ENCODE measurements at regions not wholly inside any gene's neighbourhood (a gene's known extent, or its start where the extent isn't known, plus 50 kb on each side); places are given as distances from the start of the nearest gene placed in this dataset.

- H3K9me2 ChIP-seq (replicated peaks; ENCODE audit: low read depth, low read length): no peaks in the 10 kb centered on the region
- no peaks in the 10 kb centered on the region for H3K9me3 ChIP-seq (ENCODE audit: insufficient read depth, low read depth, low read length)
- no peaks in the 10 kb centered on the region for H3K36me3 ChIP-seq (ENCODE audit: insufficient read depth, low read length)
- no peaks in the 10 kb centered on the region for H3K4me1 ChIP-seq (ENCODE audit: insufficient read depth, low read length, poor library complexity, severe bottlenecking)
- no peak overlapping the region for H2AFZ ChIP-seq (ENCODE audit: low read length)
- no peaks in the 10 kb centered on the region for H3K79me2 ChIP-seq (ENCODE audit: insufficient read depth, low read length)
- H3F3A ChIP-seq (ENCODE audit: low read depth): no peaks in the 10 kb centered on the region
- no peak overlapping the region for H3K9ac ChIP-seq (ENCODE audit: low read depth, low read length, poor library complexity, severe bottlenecking)
- TF ChIP-seq, protein P1, sequence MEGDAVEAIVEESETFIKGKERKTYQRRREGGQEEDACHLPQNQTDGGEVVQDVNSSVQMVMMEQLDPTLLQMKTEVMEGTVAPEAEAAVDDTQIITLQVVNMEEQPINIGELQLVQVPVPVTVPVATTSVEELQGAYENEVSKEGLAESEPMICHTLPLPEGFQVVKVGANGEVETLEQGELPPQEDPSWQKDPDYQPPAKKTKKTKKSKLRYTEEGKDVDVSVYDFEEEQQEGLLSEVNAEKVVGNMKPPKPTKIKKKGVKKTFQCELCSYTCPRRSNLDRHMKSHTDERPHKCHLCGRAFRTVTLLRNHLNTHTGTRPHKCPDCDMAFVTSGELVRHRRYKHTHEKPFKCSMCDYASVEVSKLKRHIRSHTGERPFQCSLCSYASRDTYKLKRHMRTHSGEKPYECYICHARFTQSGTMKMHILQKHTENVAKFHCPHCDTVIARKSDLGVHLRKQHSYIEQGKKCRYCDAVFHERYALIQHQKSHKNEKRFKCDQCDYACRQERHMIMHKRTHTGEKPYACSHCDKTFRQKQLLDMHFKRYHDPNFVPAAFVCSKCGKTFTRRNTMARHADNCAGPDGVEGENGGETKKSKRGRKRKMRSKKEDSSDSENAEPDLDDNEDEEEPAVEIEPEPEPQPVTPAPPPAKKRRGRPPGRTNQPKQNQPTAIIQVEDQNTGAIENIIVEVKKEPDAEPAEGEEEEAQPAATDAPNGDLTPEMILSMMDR (conservative IDR thresholded peaks at IDR 0.05; ENCODE audit: low read length): no peak
- TF ChIP-seq EZH2phosphoT487 (IDR thresholded peaks at IDR 0.05; ENCODE audit: borderline replicate concordance): no peak
- no peaks in the 10 kb centered on the region for H4K20me1 ChIP-seq (ENCODE audit: insufficient read depth, low read length, poor library complexity, severe bottlenecking)
- H3K4me2 ChIP-seq (ENCODE audit: low read depth, low read length, poor library complexity, severe bottlenecking): no peak overlapping the region
- H3K4me3 ChIP-seq (ENCODE audit: low read length, poor library complexity, severe bottlenecking): no peak overlapping the region
- no peaks in the 10 kb centered on the region for H3K27me3 ChIP-seq (ENCODE audit: insufficient read depth, low read length, poor library complexity, severe bottlenecking)
Observed at GRCh38 chr9:108163321-108164005, 673.9 kb upstream of the KLF4 start.

GRCh38 chr9:108162664-108163063 lies 673.1 kb upstream of the KLF4 start:
- H3K9me2 ChIP-seq (replicated peaks; ENCODE audit: low read depth, low read length): no peaks in the 10 kb centered on the region
- no peak overlapping the region for H3K9ac ChIP-seq (ENCODE audit: low read depth, low read length, poor library complexity, severe bottlenecking)
- H3K27me3 ChIP-seq (ENCODE audit: insufficient read depth, low read length, poor library complexity, severe bottlenecking): no peaks in the 10 kb centered on the region
- H3K4me1 ChIP-seq (ENCODE audit: insufficient read depth, low read length, poor library complexity, severe bottlenecking): no peaks in the 10 kb centered on the region
- no peak for TF ChIP-seq EZH2phosphoT487 (IDR thresholded peaks at IDR 0.05; ENCODE audit: borderline replicate concordance)
- TF ChIP-seq, protein P1 (conservative IDR thresholded peaks at IDR 0.05; ENCODE audit: low read length): no peak
- no peaks in the 10 kb centered on the region for H3F3A ChIP-seq (ENCODE audit: low read depth)
- no peak overlapping the region for H2AFZ ChIP-seq (ENCODE audit: low read length)
- H3K4me2 ChIP-seq (ENCODE audit: low read depth, low read length, poor library complexity, severe bottlenecking): no peak overlapping the region
- no peaks in the 10 kb centered on the region for H3K79me2 ChIP-seq (ENCODE audit: insufficient read depth, low read length)
- no peaks in the 10 kb centered on the region for H3K9me3 ChIP-seq (ENCODE audit: insufficient read depth, low read depth, low read length)
- no peak overlapping the region for H3K4me3 ChIP-seq (ENCODE audit: low read length, poor library complexity, severe bottlenecking)
- H3K36me3 ChIP-seq (ENCODE audit: insufficient read depth, low read length): no peaks in the 10 kb centered on the region
- H4K20me1 ChIP-seq (ENCODE audit: insufficient read depth, low read length, poor library complexity, severe bottlenecking): no peaks in the 10 kb centered on the region

DNA sequence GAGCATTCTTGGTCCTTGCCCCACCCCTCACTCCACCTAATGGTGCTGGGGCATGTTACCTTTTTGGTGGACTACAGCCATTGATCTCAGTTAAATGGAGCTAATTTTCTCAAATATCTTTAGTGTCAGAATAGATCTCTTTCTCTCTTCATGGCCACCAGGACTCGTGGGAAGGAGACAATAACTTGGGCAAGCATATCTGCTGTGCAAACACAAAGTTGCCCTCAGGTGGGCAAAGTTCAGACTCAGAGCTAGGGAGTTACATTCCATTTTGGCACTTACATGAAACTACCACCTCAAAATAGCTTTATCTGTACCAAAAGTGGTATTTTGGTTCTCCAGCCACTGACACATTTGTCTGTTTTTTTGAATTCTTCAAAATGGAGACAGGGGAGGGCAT lies 671.9 kb upstream of the KLF4 start:
- Histone ChIP-seq H3K36me3 (ENCODE audit: insufficient read depth, low read length) (no peaks in the 10 kb centered on the region), H3F3A (ENCODE audit: low read depth) (no peaks in the 10 kb centered on the region), H3K4me1 (ENCODE audit: insufficient read depth, low read length, poor library complexity, severe bottlenecking) (no peaks in the 10 kb centered on the region), H2AFZ (ENCODE audit: low read length) (no peak overlapping the region), H3K27me3 (ENCODE audit: insufficient read depth, low read length, poor library complexity, severe bottlenecking) (no peaks in the 10 kb centered on the region), H4K20me1 (ENCODE audit: insufficient read depth, low read length, poor library complexity, severe bottlenecking) (no peaks in the 10 kb centered on the region), H3K9me2 (replicated peaks; ENCODE audit: low read depth, low read length) (no peaks in the 10 kb centered on the region), H3K9ac (ENCODE audit: low read depth, low read length, poor library complexity, severe bottlenecking) (no peak overlapping the region), H3K9me3 (ENCODE audit: insufficient read depth, low read depth, low read length) (no peaks in the 10 kb centered on the region; the same call in 1 of the 2 replicates), H3K79me2 (ENCODE audit: insufficient read depth, low read length) (no peaks in the 10 kb centered on the region), H3K4me3 (ENCODE audit: low read length, poor library complexity, severe bottlenecking) (no peak overlapping the region), H3K4me2 (ENCODE audit: low read depth, low read length, poor library complexity, severe bottlenecking) (no peak overlapping the region)
- TF ChIP-seq, protein P1 (conservative IDR thresholded peaks at IDR 0.05; ENCODE audit: low read length): no peak
- no peak for TF ChIP-seq EZH2phosphoT487 (IDR thresholded peaks at IDR 0.05; ENCODE audit: borderline replicate concordance)

Data from Loucy (cell line).